H9 (cell line): ENCODE measurements at regions not wholly inside any gene's neighbourhood (a gene's known extent, or its start where the extent isn't known, plus 50 kb on each side); places are given as distances from the start of the nearest gene placed in this dataset.

Experiments
- DNase-seq: peaks from one replicate; pipeline ENCODE4 v3.0.0-alpha.2; 2017
- H2AFZ ChIP-seq: one replicate; pipeline ENCODE4 v1.6.1; 2013; ENCODE audit warnings: mild to moderate bottlenecking, low read length, control low read depth, moderate library complexity
- H2AK5ac ChIP-seq: 2 replicates; pipeline ENCODE4 v1.6.1; 2013; ENCODE audit warnings: low read length, control low read depth, mixed read lengths; ENCODE audit not compliant: insufficient read length
- H2BK120ac ChIP-seq: one replicate; pipeline ENCODE4 v1.6.1; 2013; ENCODE audit warnings: low read depth, mild to moderate bottlenecking, low read length, control low read depth, inconsistent platforms; ENCODE audit not compliant: poor library complexity, severe bottlenecking
- H2BK12ac ChIP-seq: 2 replicates; pipeline ENCODE4 v1.6.1; 2013; ENCODE audit warnings: low read length, control low read depth, mixed read lengths, low read depth; ENCODE audit not compliant: insufficient read length
- H2BK15ac ChIP-seq: 2 replicates; pipeline ENCODE4 v1.6.1; 2013; ENCODE audit warnings: low read depth, low read length, control low read depth
- H2BK20ac ChIP-seq: one replicate; pipeline ENCODE4 v1.6.1; 2013; ENCODE audit warnings: low read depth, mild to moderate bottlenecking, low read length, control low read depth, inconsistent platforms; ENCODE audit not compliant: poor library complexity, severe bottlenecking
- H2BK5ac ChIP-seq: 2 replicates; pipeline ENCODE4 v1.6.1; 2013; ENCODE audit warnings: low read length, control low read depth, mixed read lengths; ENCODE audit not compliant: insufficient read length
- H3K14ac ChIP-seq: 2 replicates; pipeline ENCODE4 v1.6.1; 2013; ENCODE audit warnings: low read length, control low read depth; ENCODE audit not compliant: insufficient read depth
- H3K18ac ChIP-seq: 2 replicates; pipeline ENCODE4 v1.6.1; 2013; ENCODE audit warnings: low read depth, mild to moderate bottlenecking, mixed read lengths, low read length, control low read depth; ENCODE audit not compliant: insufficient read length
- H3K23ac ChIP-seq: 2 replicates; pipeline ENCODE4 v1.6.1; 2013; ENCODE audit warnings: low read length, control low read depth, mixed read lengths, low read depth; ENCODE audit not compliant: insufficient read length
- H3K23me2 ChIP-seq: 2 replicates; pipeline ENCODE4 v1.6.1; 2013; ENCODE audit warnings: low read depth, mild to moderate bottlenecking, mixed read lengths, low read length, control low read depth; ENCODE audit not compliant: insufficient read length, poor library complexity, severe bottlenecking
- H3K27ac ChIP-seq: 2 replicates; pipeline ENCODE4 v1.5.1; 2013; ENCODE audit warnings: low read length, control low read depth, mixed read lengths, low read depth; ENCODE audit not compliant: insufficient read length
- H3K27me3 ChIP-seq: 2 replicates; pipeline ENCODE4 v1.6.1; 2013; ENCODE audit warnings: low read length, control low read depth, inconsistent platforms; ENCODE audit not compliant: insufficient read depth
- H3K4ac ChIP-seq: 2 replicates; pipeline ENCODE4 v1.6.1; 2013; ENCODE audit warnings: low read depth, mild to moderate bottlenecking, control low read depth, inconsistent platforms, low read length, moderate library complexity
- H3K4me1 ChIP-seq: 2 replicates; pipeline ENCODE4 v1.6.1; 2013; ENCODE audit warnings: low read length, control low read depth, inconsistent platforms; ENCODE audit not compliant: insufficient read depth
- H3K4me2 ChIP-seq: 2 replicates; pipeline ENCODE4 v1.6.1; 2013; ENCODE audit warnings: low read length, control low read depth, mixed read lengths; ENCODE audit not compliant: insufficient read length, insufficient read depth
- H3K56ac ChIP-seq: 2 replicates; pipeline ENCODE4 v1.6.1; 2013; ENCODE audit warnings: low read depth, mild to moderate bottlenecking, mixed read lengths, low read length, control low read depth; ENCODE audit not compliant: insufficient read length
- H3K79me1 ChIP-seq: 2 replicates; pipeline ENCODE4 v1.6.1; 2013; ENCODE audit warnings: low read depth, mild to moderate bottlenecking, moderate library complexity, low read length, control low read depth, inconsistent platforms; ENCODE audit not compliant: insufficient read depth, poor library complexity, severe bottlenecking
- H3K79me2 ChIP-seq: 2 replicates; pipeline ENCODE4 v1.6.1; 2013; ENCODE audit warnings: low read length, control low read depth, inconsistent platforms; ENCODE audit not compliant: insufficient read depth
- H3K9ac ChIP-seq: 2 replicates; pipeline ENCODE4 v1.6.1; 2013; ENCODE audit warnings: low read length, control low read depth, mixed read lengths; ENCODE audit not compliant: insufficient read length; ENCODE audit errors: extremely low read depth
- H3K9me3 ChIP-seq: one replicate; pipeline ENCODE4 v1.6.1; 2013; ENCODE audit warnings: low read depth, low read length, inconsistent platforms; ENCODE audit not compliant: control insufficient read depth
- H3T11ph ChIP-seq: one replicate; pipeline ENCODE4 v1.6.1; 2013; ENCODE audit warnings: mild to moderate bottlenecking, low read length, control low read depth, inconsistent platforms
- H4K20me1 ChIP-seq: one replicate; pipeline ENCODE4 v1.6.1; 2013; ENCODE audit not compliant: control insufficient read depth, insufficient read length, insufficient read depth
- H4K5ac ChIP-seq: 2 replicates; pipeline ENCODE4 v1.6.1; 2013; ENCODE audit warnings: low read depth, mild to moderate bottlenecking, mixed read lengths, low read length, control low read depth; ENCODE audit not compliant: insufficient read length
- H4K8ac ChIP-seq: replicated peaks from 2 replicates; pipeline ENCODE4 v1.6.1; 2013; ENCODE audit warnings: low read length, control low read depth, mixed read lengths, low read depth; ENCODE audit not compliant: insufficient read length
- H4K91ac ChIP-seq: 2 replicates; pipeline ENCODE4 v1.6.1; 2013; ENCODE audit warnings: low read depth, mild to moderate bottlenecking, moderate library complexity, mixed read lengths, low read length, control low read depth; ENCODE audit not compliant: insufficient read length
- H3K27ac Mint-ChIP-seq, 3 experiments: 2 replicates in 2 of 3; 3 replicates in 1 of 3; pipeline ENCODE4 v1.8.0; 2020 to 2021; ENCODE audit warnings: mixed read lengths in 3 of 3, mild to moderate bottlenecking in 1 of 3, moderate library complexity in 1 of 3
- H3K27me3 Mint-ChIP-seq: 2 replicates; pipeline ENCODE4 v1.8.0; 2021; ENCODE audit warnings: low read depth, mild to moderate bottlenecking, moderate library complexity, mixed read lengths
- H3K36me3 Mint-ChIP-seq, 3 experiments: 2 replicates in 2 of 3; 3 replicates in 1 of 3; pipeline ENCODE4 v1.8.0; 2020 to 2021; ENCODE audit warnings: low read depth in 3 of 3, mixed read lengths in 3 of 3; ENCODE audit not compliant: insufficient read depth in 1 of 3
- H3K4me1 Mint-ChIP-seq, 2 experiments: 2 replicates each; pipeline ENCODE4 v1.8.0; 2020; ENCODE audit warnings: mixed read lengths in 2 of 2
- H3K4me3 Mint-ChIP-seq, 2 experiments: 2 replicates in 1 of 2; 3 replicates in 1 of 2; pipeline ENCODE4 v1.8.0; 2020 to 2021; ENCODE audit warnings: mild to moderate bottlenecking in 2 of 2, mixed read lengths in 2 of 2, moderate library complexity in 1 of 2
- H3K9me3 Mint-ChIP-seq, 2 experiments: 2 replicates in 1 of 2; 3 replicates in 1 of 2; pipeline ENCODE4 v1.8.0; 2020; ENCODE audit warnings: mild to moderate bottlenecking in 2 of 2, mixed read lengths in 2 of 2, moderate library complexity in 1 of 2
- WGBS: extraction: QIAGEN DNeasy Blood & Tissue Kit; methylation state at CpG from one replicate; pipeline ENCODE4 v1.1.7; 2013; ENCODE audit warnings: missing lambda C conversion rate, low lambda C conversion rate, mixed read lengths; ENCODE audit not compliant: insufficient read length; ENCODE audit errors: extremely low coverage; 5-methylcytosine and 5-hydroxymethylcytosine counted together
- TF ChIP-seq, protein P1 (sequence below): fragments of 200-600 bp; sonication (generic); conservative IDR thresholded peaks from 3 replicates; pipeline ENCODE4 v1.8.0; 2021; ENCODE audit warnings: antibody characterized with exemption, mild to moderate bottlenecking

DNA sequence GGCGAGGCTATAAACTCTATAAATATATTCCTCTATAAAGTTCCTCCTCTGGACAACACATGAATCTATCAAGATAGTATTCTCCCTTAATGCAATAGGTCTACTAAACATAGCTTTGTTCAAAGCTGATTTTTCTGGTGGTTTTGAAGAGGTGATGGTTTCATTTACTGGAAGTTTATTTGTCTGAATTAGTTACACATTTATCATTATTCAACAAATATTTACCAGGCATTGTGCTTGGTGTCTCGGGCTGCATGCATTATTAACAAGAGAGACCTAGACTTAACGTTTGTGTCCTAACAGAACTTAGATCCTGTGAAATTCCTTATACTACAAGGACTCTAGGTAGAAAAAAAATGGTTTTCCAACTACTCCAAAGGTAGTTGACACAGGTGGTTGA is 511.4 kb upstream of the B3GALT2 start:
- Histone ChIP-seq H4K20me1 (no peaks in the 10 kb centered on the region), H4K91ac (no peak overlapping the region), H3T11ph (no peak overlapping the region), H3K27me3 (no peaks in the 10 kb centered on the region), H4K5ac (no peak overlapping the region), H3K14ac (no peak overlapping the region), H2AFZ (no peak overlapping the region), H3K4me1 (no peaks in the 10 kb centered on the region), H2AK5ac (no peak overlapping the region), H3K4me2 (no peak overlapping the region), H3K4ac (no peak overlapping the region), H2BK12ac (no peak overlapping the region), H3K27ac (no peak overlapping the region), H3K9me3 (no peaks in the 10 kb centered on the region), H3K79me2 (no peaks in the 10 kb centered on the region), H4K8ac (no peak overlapping the region), H3K18ac (no peak overlapping the region), H3K56ac (no peak overlapping the region), H2BK120ac (no peak overlapping the region), H2BK5ac (no peak overlapping the region), H3K9ac (no peak overlapping the region), H2BK20ac (no peak overlapping the region), H2BK15ac (no peak overlapping the region), H3K79me1 (no peaks in the 10 kb centered on the region), H3K23ac (no peak overlapping the region), H3K23me2 (no peaks in the 10 kb centered on the region)
- H3K27me3 Mint-ChIP-seq = no peaks in the 10 kb centered on the region
- no peak overlapping the region for H3K4me3 Mint-ChIP-seq
- no CpG with 5 or more reads among the region's 3 CpGs for WGBS
- H3K36me3 Mint-ChIP-seq = no peaks in the 10 kb centered on the region
- DNase-seq = no peak
- TF ChIP-seq, protein P1, sequence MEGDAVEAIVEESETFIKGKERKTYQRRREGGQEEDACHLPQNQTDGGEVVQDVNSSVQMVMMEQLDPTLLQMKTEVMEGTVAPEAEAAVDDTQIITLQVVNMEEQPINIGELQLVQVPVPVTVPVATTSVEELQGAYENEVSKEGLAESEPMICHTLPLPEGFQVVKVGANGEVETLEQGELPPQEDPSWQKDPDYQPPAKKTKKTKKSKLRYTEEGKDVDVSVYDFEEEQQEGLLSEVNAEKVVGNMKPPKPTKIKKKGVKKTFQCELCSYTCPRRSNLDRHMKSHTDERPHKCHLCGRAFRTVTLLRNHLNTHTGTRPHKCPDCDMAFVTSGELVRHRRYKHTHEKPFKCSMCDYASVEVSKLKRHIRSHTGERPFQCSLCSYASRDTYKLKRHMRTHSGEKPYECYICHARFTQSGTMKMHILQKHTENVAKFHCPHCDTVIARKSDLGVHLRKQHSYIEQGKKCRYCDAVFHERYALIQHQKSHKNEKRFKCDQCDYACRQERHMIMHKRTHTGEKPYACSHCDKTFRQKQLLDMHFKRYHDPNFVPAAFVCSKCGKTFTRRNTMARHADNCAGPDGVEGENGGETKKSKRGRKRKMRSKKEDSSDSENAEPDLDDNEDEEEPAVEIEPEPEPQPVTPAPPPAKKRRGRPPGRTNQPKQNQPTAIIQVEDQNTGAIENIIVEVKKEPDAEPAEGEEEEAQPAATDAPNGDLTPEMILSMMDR = no peak
- H3K27ac Mint-ChIP-seq = no peak overlapping the region
- no peaks in the 10 kb centered on the region for H3K4me1 Mint-ChIP-seq
- H3K9me3 Mint-ChIP-seq = no peaks in the 10 kb centered on the region
